ENCODE measurements at regions not wholly inside any gene's neighbourhood (a gene's known extent, or its start where the extent isn't known, plus 50 kb on each side); places are given as distances from the start of the nearest gene placed in this dataset.
"Not testable (repeated sequence)": the region's sequence is repeated elsewhere in the genome, so short reads cannot be mapped to it uniquely, and the experiment has no call there.

GRCh38 chr5:18534119-18534518, 899.9 kb downstream of the TAF11L14 start (continued):
- TF ChIP-seq ZNF639 (tag by site-specific recombination; IDR thresholded peaks at IDR 0.05): no peak
- no peak for TF ChIP-seq ZNF837 (tag by site-specific recombination; IDR thresholded peaks at IDR 0.05)

- H3K9me3 ChIP-seq (ENCODE audit: control insufficient read depth, insufficient read depth, low read depth, low read length); H3K36me3 ChIP-seq (ENCODE audit: control insufficient read depth in 2 of 2, insufficient read depth in 1 of 2, low read length in 2 of 2); H3K27ac ChIP-seq (ENCODE audit: extremely low read depth, low read depth, low read length); H3K4me1 ChIP-seq (ENCODE audit: control insufficient read depth, insufficient read depth, low read length); H3K4me3 ChIP-seq (ENCODE audit: low read depth, low read length); CTCF ChIA-PET; POLR2A ChIA-PET: not testable (repeated sequence)
Measured at GRCh38 chr5:18535753-18536152, 901.5 kb downstream of the TAF11L14 start.

GRCh38 chr5:18544421-18544820, 910.2 kb downstream of the TAF11L14 start:
- Histone ChIP-seq H3K27ac (ENCODE audit: extremely low read depth, low read depth, low read length) (no peak overlapping the region), H3K4me1 (ENCODE audit: control insufficient read depth, insufficient read depth, low read length) (no peaks in the 10 kb centered on the region), H3K4me3 (ENCODE audit: low read depth, low read length) (no peak overlapping the region), H3K9me3 (ENCODE audit: control insufficient read depth, insufficient read depth, low read depth, low read length) (no peaks in the 10 kb centered on the region), H3K36me3 (ENCODE audit: control insufficient read depth in 2 of 2, insufficient read depth in 1 of 2, low read length in 2 of 2) (no peaks in the 10 kb centered on the region)
- CTCF ChIA-PET: no interaction called here
- TF ChIP-seq ZNF785 (tag by site-specific recombination; IDR thresholded peaks at IDR 0.05) (no peak), ZNF664 (tag by site-specific recombination; IDR thresholded peaks at IDR 0.05) (no peak), GLI4 (tag by site-specific recombination; IDR thresholded peaks at IDR 0.05) (no peak), MZF1 (tag by site-specific recombination; IDR thresholded peaks at IDR 0.05; ENCODE audit: borderline replicate concordance) (no peak), ZNF280C (tag by site-specific recombination; IDR thresholded peaks at IDR 0.05) (no peak), TCF7L2 (IDR thresholded peaks at IDR 0.05; ENCODE audit: borderline replicate concordance, low read depth, low read length) (no peak), ZNF155 (tag by site-specific recombination; IDR thresholded peaks at IDR 0.05) (no peak)
- POLR2A ChIA-PET: no interaction called here

GRCh38 chr5:18546591-18546990, 912.3 kb downstream of the TAF11L14 start:
- no peaks in the 10 kb centered on the region for H3K9me3 ChIP-seq (ENCODE audit: control insufficient read depth, insufficient read depth, low read depth, low read length)
- H3K27ac ChIP-seq (ENCODE audit: extremely low read depth, low read depth, low read length): no peak overlapping the region
- H3K4me3 ChIP-seq (ENCODE audit: low read depth, low read length): no peak overlapping the region
- ChIA-PET POLR2A (no interaction called here), CTCF (interaction anchor here (0.6 kb wide), 1 partner anchor 835 kb away, joined by 3 read pairs; no protein-coding TSS in a partner anchor)
- no peaks in the 10 kb centered on the region for H3K4me1 ChIP-seq (ENCODE audit: control insufficient read depth, insufficient read depth, low read length)
- H3K36me3 ChIP-seq (ENCODE audit: control insufficient read depth in 2 of 2, insufficient read depth in 1 of 2, low read length in 2 of 2): no peaks in the 10 kb centered on the region
- TF ChIP-seq SALL2 (tag by site-specific recombination; IDR thresholded peaks at IDR 0.05; ENCODE audit: borderline replicate concordance) (no peak), ZNF48 (tag by site-specific recombination; IDR thresholded peaks at IDR 0.05) (no peak), SCRT2 (tag by site-specific recombination; IDR thresholded peaks at IDR 0.05) (no peak), ZNF391 (tag by site-specific recombination; IDR thresholded peaks at IDR 0.05; ENCODE audit: borderline replicate concordance, low read depth) (no peak), ZNF777 (tag by site-specific recombination; IDR thresholded peaks at IDR 0.05; ENCODE audit: borderline replicate concordance) (no peak), SCRT1 (tag by site-specific recombination; IDR thresholded peaks at IDR 0.05; ENCODE audit: borderline replicate concordance) (no peak), ZNF473 (tag by site-specific recombination; IDR thresholded peaks at IDR 0.05) (no peak), ZNF645 (tag by site-specific recombination; IDR thresholded peaks at IDR 0.05) (no peak), ZNF692 (tag by site-specific recombination; IDR thresholded peaks at IDR 0.05) (no peak), HOXA7 (CRISPR knock-in tag; IDR thresholded peaks at IDR 0.05; ENCODE audit: borderline replicate concordance) (no peak), ZNF2 (tag by site-specific recombination; IDR thresholded peaks at IDR 0.05) (no peak), ZNF26 (tag by site-specific recombination; IDR thresholded peaks at IDR 0.05) (no peak), BCL6B (tag by site-specific recombination; IDR thresholded peaks at IDR 0.05) (no peak)

Measured in HEK293 (cell line).